ENCODE measurements at regions not wholly inside any gene's neighbourhood (a gene's known extent, or its start where the extent isn't known, plus 50 kb on each side); places are given as distances from the start of the nearest gene placed in this dataset.

GRCh38 chr6:156351346-156351966 is 425.7 kb upstream of the ARID1B start:
- no peak for TF ChIP-seq CTCF (IDR thresholded peaks at IDR 0.05; ENCODE audit: insufficient read depth, low read length)
- no peak for TF ChIP-seq REST (IDR thresholded peaks at IDR 0.05; ENCODE audit: insufficient replicate concordance, low read depth)
- no peak for TF ChIP-seq POLR2AphosphoS5 (IDR thresholded peaks at IDR 0.05; ENCODE audit: low read depth)
- TF ChIP-seq GABPA (IDR thresholded peaks at IDR 0.05; ENCODE audit: low read depth) = no peak
